Testis (tissue), 2 donors: ENCODE measurements at regions not wholly inside any gene's neighbourhood (a gene's known extent, or its start where the extent isn't known, plus 50 kb on each side); places are given as distances from the start of the nearest gene placed in this dataset.

Experiments
- DNase-seq: peaks from one replicate; pipeline ENCODE4 v3.0.0-alpha.2; 2019
- H3K27ac ChIP-seq, 2 donors: fragments of 200-600 bp; sonication (generic); one replicate each; pipeline ENCODE4 v1.5.1; 2019
- H3K27me3 ChIP-seq: fragments of 200-600 bp; sonication (generic); one replicate; pipeline ENCODE4 v1.5.1; 2019
- H3K36me3 ChIP-seq: fragments of 200-600 bp; sonication (generic); one replicate; pipeline ENCODE4 v1.5.1; 2017; ENCODE audit warnings: low read depth; ENCODE audit errors: missing control alignments
- H3K4me1 ChIP-seq: fragments of 200-600 bp; sonication (generic); one replicate; pipeline ENCODE4 v1.5.1; 2019
- H3K4me3 ChIP-seq, 2 donors: fragments of 200-600 bp; sonication (generic); one replicate each; pipeline ENCODE4 v1.5.1; 2017 to 2019
- H3K9me3 ChIP-seq: fragments of 200-600 bp; sonication (generic); one replicate; pipeline ENCODE4 v1.5.1; 2017
- POLR2A ChIP-seq: fragments of 450-650 bp; IDR thresholded peaks from one replicate; pipeline ENCODE4 v1.6.1; 2017; ENCODE audit warnings: antibody characterized with exemption, mild to moderate bottlenecking, moderate library complexity
- WGBS, 2 donors: methylation state at CpG; one replicate each; pipeline ENCODE4 v1.1.5; 2018; 5-methylcytosine and 5-hydroxymethylcytosine counted together
- intact Hi-C: fragments of 100-400 bp; cut with DNase I; formaldehyde crosslinking; loops from one replicate; pipeline ENCODE4 v1.15.1; 2023; ENCODE audit warnings: low total_unique reads
- TF ChIP-seq, protein P1 (sequence below), 3 experiments: fragments of 450-650 bp in 2 of 3; fragments of 200-600 bp in 1 of 3; sonication (generic) in 1 of 3; IDR thresholded peaks; one replicate each; pipeline ENCODE4 v1.5.1; 2016 to 2019; ENCODE audit warnings: antibody characterized with exemption in 3 of 3, mild to moderate bottlenecking in 2 of 3, moderate library complexity in 1 of 3

GRCh38 chr7:140249036-140249806 lies 72.4 kb upstream of the KDM7A start:
- H3K4me1 ChIP-seq = peaks cover 9% of the 10 kb centered on the region
- H3K9me3 ChIP-seq = no peaks in the 10 kb centered on the region
- H3K4me3 ChIP-seq = no peak overlapping the region
- no peaks in the 10 kb centered on the region for H3K27me3 ChIP-seq
- 43 to 68% methylated on average over 3 of the region's 3 CpGs for WGBS, 2 donors
- intact Hi-C loops = no loop called here
- H3K36me3 ChIP-seq = no peaks in the 10 kb centered on the region
- peak overlapping the region; percentile 74 to 79 for H3K27ac ChIP-seq
- peak; percentile 38 for DNase-seq
- no peak for TF ChIP-seq POLR2A
- TF ChIP-seq, protein P1, sequence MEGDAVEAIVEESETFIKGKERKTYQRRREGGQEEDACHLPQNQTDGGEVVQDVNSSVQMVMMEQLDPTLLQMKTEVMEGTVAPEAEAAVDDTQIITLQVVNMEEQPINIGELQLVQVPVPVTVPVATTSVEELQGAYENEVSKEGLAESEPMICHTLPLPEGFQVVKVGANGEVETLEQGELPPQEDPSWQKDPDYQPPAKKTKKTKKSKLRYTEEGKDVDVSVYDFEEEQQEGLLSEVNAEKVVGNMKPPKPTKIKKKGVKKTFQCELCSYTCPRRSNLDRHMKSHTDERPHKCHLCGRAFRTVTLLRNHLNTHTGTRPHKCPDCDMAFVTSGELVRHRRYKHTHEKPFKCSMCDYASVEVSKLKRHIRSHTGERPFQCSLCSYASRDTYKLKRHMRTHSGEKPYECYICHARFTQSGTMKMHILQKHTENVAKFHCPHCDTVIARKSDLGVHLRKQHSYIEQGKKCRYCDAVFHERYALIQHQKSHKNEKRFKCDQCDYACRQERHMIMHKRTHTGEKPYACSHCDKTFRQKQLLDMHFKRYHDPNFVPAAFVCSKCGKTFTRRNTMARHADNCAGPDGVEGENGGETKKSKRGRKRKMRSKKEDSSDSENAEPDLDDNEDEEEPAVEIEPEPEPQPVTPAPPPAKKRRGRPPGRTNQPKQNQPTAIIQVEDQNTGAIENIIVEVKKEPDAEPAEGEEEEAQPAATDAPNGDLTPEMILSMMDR (IDR thresholded peaks at IDR 0.05) = no peak

- H3K27ac ChIP-seq = peak overlapping the region in 1 of 2 donors; percentile 18
- 59 to 71% methylated on average over 3 of the region's 3 CpGs for WGBS, 2 donors
- no peak for DNase-seq
- no peaks in the 10 kb centered on the region for H3K27me3 ChIP-seq
- peaks cover 11% of the 10 kb centered on the region for H3K4me1 ChIP-seq
- intact Hi-C loops = no loop called here
- no peaks in the 10 kb centered on the region for H3K36me3 ChIP-seq
- H3K4me3 ChIP-seq = no peak overlapping the region
- H3K9me3 ChIP-seq = no peaks in the 10 kb centered on the region
- TF ChIP-seq, protein P1 (IDR thresholded peaks at IDR 0.05) = no peak
- no peak for TF ChIP-seq POLR2A
These were observed 70.8 kb upstream of the KDM7A start for GRCh38 chr7:140247559-140247958.

DNA sequence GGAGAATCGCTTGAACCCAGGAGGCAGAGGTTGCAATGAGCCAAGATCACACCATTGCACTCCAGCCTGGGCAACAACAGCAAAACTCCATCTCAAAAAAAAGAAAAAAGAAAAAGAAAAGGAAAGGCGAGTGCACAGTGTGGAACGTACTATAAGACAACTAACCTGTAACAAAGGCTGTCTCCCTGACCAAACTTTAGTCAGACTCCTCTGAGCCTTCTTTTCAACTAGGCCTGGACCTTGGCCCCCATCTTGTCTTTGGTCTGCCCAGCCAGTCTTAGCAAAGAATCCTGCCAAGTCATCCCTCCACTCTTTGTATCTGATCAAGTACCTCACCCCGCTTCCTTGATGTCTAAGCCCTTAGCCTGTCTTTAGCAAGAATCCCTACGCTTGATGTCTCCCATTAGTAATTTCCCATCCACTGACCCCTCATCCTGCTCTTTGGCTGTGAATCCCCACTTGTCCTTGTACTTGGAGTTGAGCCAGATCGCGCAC lies 68.9 kb upstream of the KDM7A start:
- DNase-seq = no peak
- Histone ChIP-seq H3K36me3 (no peaks in the 10 kb centered on the region), H3K27me3 (no peaks in the 10 kb centered on the region), H3K27ac (no peak overlapping the region), H3K9me3 (no peaks in the 10 kb centered on the region), H3K4me3 (no peak overlapping the region), H3K4me1 (peaks cover 13% of the 10 kb centered on the region)
- intact Hi-C loops = no loop called here
- TF ChIP-seq POLR2A = no peak
- TF ChIP-seq, protein P1 (IDR thresholded peaks at IDR 0.05) = no peak
- 94% methylated on average over 7 of the region's 7 CpGs for WGBS, 2 donors

GRCh38 chr7:140242057-140243031 lies 65.6 kb upstream of the KDM7A start:
- intact Hi-C loops = no loop called here
- H3K36me3 ChIP-seq = no peaks in the 10 kb centered on the region
- H3K27ac ChIP-seq = no peak overlapping the region
- no peaks in the 10 kb centered on the region for H3K27me3 ChIP-seq
- H3K9me3 ChIP-seq = no peaks in the 10 kb centered on the region
- H3K4me3 ChIP-seq = no peak overlapping the region
- peaks cover 4% of the 10 kb centered on the region for H3K4me1 ChIP-seq
- TF ChIP-seq POLR2A = no peak
- TF ChIP-seq, protein P1 (IDR thresholded peaks at IDR 0.05) = no peak
- no peak for DNase-seq
- WGBS, 2 donors = 59 to 61% methylated on average over 4 of the region's 4 CpGs
